ENCODE measurements at regions not wholly inside any gene's neighbourhood (a gene's known extent, or its start where the extent isn't known, plus 50 kb on each side); places are given as distances from the start of the nearest gene placed in this dataset.

GRCh38 chr14:101048766-101049165 is 145.2 kb upstream of the RTL1 start:
- H3K36me3 ChIP-seq (ENCODE audit: control insufficient read depth, insufficient read depth, low read length) = no peaks in the 10 kb centered on the region
- H3K4me1 ChIP-seq (ENCODE audit: control insufficient read depth, insufficient read depth, low read length) = no peaks in the 10 kb centered on the region
- H3K27me3 ChIP-seq (ENCODE audit: control insufficient read depth, insufficient read depth, low read length) = no peaks in the 10 kb centered on the region
- intact Hi-C loops (cut with micrococcal nuclease; ENCODE audit: unreplicated experiment) (no loop called here), in situ Hi-C loops (cut with HindIII; ENCODE audit: low pct_unique_long_range_greater_than_20kb, low sequenced_read_pairs) (no loop called here)
- BruUV-seq (replicated peaks) = no TSS peak
- POLR2A ChIA-PET = no interaction called here
- no peak overlapping the region for H3K4me3 ChIP-seq (ENCODE audit: low read depth in 2 of 2, low read length in 2 of 2)
- TF ChIP-seq POLR2AphosphoS5 (IDR thresholded peaks at IDR 0.05; ENCODE audit: low read depth, low read length) = no peak
- TF ChIP-seq TCF7L2 (IDR thresholded peaks at IDR 0.05; ENCODE audit: low read depth, low read length) = no peak
- TF ChIP-seq, protein P1, sequence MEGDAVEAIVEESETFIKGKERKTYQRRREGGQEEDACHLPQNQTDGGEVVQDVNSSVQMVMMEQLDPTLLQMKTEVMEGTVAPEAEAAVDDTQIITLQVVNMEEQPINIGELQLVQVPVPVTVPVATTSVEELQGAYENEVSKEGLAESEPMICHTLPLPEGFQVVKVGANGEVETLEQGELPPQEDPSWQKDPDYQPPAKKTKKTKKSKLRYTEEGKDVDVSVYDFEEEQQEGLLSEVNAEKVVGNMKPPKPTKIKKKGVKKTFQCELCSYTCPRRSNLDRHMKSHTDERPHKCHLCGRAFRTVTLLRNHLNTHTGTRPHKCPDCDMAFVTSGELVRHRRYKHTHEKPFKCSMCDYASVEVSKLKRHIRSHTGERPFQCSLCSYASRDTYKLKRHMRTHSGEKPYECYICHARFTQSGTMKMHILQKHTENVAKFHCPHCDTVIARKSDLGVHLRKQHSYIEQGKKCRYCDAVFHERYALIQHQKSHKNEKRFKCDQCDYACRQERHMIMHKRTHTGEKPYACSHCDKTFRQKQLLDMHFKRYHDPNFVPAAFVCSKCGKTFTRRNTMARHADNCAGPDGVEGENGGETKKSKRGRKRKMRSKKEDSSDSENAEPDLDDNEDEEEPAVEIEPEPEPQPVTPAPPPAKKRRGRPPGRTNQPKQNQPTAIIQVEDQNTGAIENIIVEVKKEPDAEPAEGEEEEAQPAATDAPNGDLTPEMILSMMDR (IDR thresholded peaks at IDR 0.05) = no peak
- TF ChIP-seq SIN3A (IDR thresholded peaks at IDR 0.05; ENCODE audit: borderline replicate concordance, insufficient read depth, low read depth, low read length) = no peak
- TF ChIP-seq, protein P2, sequence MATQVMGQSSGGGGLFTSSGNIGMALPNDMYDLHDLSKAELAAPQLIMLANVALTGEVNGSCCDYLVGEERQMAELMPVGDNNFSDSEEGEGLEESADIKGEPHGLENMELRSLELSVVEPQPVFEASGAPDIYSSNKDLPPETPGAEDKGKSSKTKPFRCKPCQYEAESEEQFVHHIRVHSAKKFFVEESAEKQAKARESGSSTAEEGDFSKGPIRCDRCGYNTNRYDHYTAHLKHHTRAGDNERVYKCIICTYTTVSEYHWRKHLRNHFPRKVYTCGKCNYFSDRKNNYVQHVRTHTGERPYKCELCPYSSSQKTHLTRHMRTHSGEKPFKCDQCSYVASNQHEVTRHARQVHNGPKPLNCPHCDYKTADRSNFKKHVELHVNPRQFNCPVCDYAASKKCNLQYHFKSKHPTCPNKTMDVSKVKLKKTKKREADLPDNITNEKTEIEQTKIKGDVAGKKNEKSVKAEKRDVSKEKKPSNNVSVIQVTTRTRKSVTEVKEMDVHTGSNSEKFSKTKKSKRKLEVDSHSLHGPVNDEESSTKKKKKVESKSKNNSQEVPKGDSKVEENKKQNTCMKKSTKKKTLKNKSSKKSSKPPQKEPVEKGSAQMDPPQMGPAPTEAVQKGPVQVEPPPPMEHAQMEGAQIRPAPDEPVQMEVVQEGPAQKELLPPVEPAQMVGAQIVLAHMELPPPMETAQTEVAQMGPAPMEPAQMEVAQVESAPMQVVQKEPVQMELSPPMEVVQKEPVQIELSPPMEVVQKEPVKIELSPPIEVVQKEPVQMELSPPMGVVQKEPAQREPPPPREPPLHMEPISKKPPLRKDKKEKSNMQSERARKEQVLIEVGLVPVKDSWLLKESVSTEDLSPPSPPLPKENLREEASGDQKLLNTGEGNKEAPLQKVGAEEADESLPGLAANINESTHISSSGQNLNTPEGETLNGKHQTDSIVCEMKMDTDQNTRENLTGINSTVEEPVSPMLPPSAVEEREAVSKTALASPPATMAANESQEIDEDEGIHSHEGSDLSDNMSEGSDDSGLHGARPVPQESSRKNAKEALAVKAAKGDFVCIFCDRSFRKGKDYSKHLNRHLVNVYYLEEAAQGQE (IDR thresholded peaks at IDR 0.05; ENCODE audit: insufficient read depth in 1 of 2, low read depth in 2 of 2, low read length in 1 of 2) = no peak
- H3K27ac ChIP-seq (ENCODE audit: low read length) = no peak overlapping the region
- no peaks in the 10 kb centered on the region for H3K9me3 ChIP-seq (ENCODE audit: control insufficient read depth, insufficient read depth, low read depth, low read length)
- CTCF ChIA-PET = no interaction called here
- ATAC-seq = no peak
- no peak for DNase-seq (ENCODE audit: low read depth, low spot score)

DNA sequence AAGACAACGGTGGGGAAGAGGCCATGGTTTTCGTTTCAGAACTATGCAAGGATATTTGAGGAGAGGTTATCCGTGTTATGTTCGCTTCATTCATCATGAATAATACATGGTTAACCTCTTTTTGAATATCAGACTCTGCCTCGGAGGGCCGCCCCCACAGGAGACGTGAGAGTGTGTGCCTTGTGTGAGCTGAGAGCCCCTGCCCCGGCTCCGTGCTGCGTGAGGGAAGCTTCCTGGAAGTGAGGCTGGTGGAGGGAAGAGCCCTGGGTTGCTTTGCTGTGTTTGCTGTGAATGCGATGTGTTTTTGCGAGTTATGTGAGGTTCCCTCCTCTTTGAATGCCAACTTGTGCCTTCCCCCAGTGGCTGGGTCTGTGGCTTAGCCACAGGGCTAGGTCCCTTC is 146.0 kb upstream of the RTL1 start:
- Histone ChIP-seq H3K36me3 (ENCODE audit: control insufficient read depth, insufficient read depth, low read length) (no peaks in the 10 kb centered on the region), H3K27me3 (ENCODE audit: control insufficient read depth, insufficient read depth, low read length) (no peaks in the 10 kb centered on the region), H3K4me3 (ENCODE audit: low read depth in 2 of 2, low read length in 2 of 2) (no peak overlapping the region), H3K27ac (ENCODE audit: low read length) (no peak overlapping the region), H3K9me3 (ENCODE audit: control insufficient read depth, insufficient read depth, low read depth, low read length) (no peaks in the 10 kb centered on the region), H3K4me1 (ENCODE audit: control insufficient read depth, insufficient read depth, low read length) (no peaks in the 10 kb centered on the region)
- intact Hi-C loops (cut with micrococcal nuclease; ENCODE audit: unreplicated experiment) (no loop called here), in situ Hi-C loops (cut with HindIII; ENCODE audit: low pct_unique_long_range_greater_than_20kb, low sequenced_read_pairs) (no loop called here)
- POLR2A ChIA-PET = no interaction called here
- ATAC-seq (no peak), DNase-seq (ENCODE audit: low read depth, low spot score) (no peak)
- CTCF ChIA-PET = no interaction called here
- BruUV-seq (replicated peaks) = no TSS peak
- TF ChIP-seq POLR2AphosphoS5 (IDR thresholded peaks at IDR 0.05; ENCODE audit: low read depth, low read length) (no peak), TCF7L2 (IDR thresholded peaks at IDR 0.05; ENCODE audit: low read depth, low read length) (no peak), SIN3A (IDR thresholded peaks at IDR 0.05; ENCODE audit: borderline replicate concordance, insufficient read depth, low read depth, low read length) (no peak)
- TF ChIP-seq, protein P2 (IDR thresholded peaks at IDR 0.05; ENCODE audit: insufficient read depth in 1 of 2, low read depth in 2 of 2, low read length in 1 of 2) = no peak
- TF ChIP-seq, protein P1 (IDR thresholded peaks at IDR 0.05) = no peak

Data from Panc1 (cell line).